SK-N-SH treated with all-trans-retinoic acid at 6 μM for 48 hours (cell line): ENCODE measurements at regions not wholly inside any gene's neighbourhood (a gene's known extent, or its start where the extent isn't known, plus 50 kb on each side); places are given as distances from the start of the nearest gene placed in this dataset.
"Not testable (repeated sequence)": the region's sequence is repeated elsewhere in the genome, so short reads cannot be mapped to it uniquely, and the experiment has no call there.

Experiments used
- ATAC-seq: fragments of 200-7000 bp; cut with Tn5 transposase; 3 replicates; pipeline ENCODE4 v1.9.1; 2020; ENCODE audit warnings: mild to moderate bottlenecking, moderate library complexity
- ARNTL ChIP-seq: fragments of 450-650 bp; formaldehyde crosslinking; IDR thresholded peaks from 2 replicates; pipeline ENCODE4 v1.5.0; 2020; ENCODE audit warnings: low read depth, mild to moderate bottlenecking, moderate library complexity, borderline replicate concordance
- BACH2 ChIP-seq: fragments of 250-450 bp; sonication (Bioruptor Pico); IDR thresholded peaks from 2 replicates; pipeline ENCODE4 v1.9.0; 2021; ENCODE audit warnings: mild to moderate bottlenecking, borderline replicate concordance
- CREB5 ChIP-seq: fragments of 250-450 bp; sonication (Bioruptor Pico); IDR thresholded peaks from 2 replicates; pipeline ENCODE4 v1.5.1; 2020; ENCODE audit warnings: low read depth, mild to moderate bottlenecking, moderate library complexity
- CSDC2 ChIP-seq: fragments of 250-450 bp; sonication (Bioruptor Pico); IDR thresholded peaks from 2 replicates; pipeline ENCODE4 v1.5.0; 2020; ENCODE audit warnings: mild to moderate bottlenecking, moderate library complexity
- ESRRG ChIP-seq: fragments of 250-450 bp; sonication (Bioruptor Pico); IDR thresholded peaks from 2 replicates; pipeline ENCODE4 v1.6.1; 2021; ENCODE audit warnings: mild to moderate bottlenecking
- GLIS3 ChIP-seq: fragments of 250-450 bp; sonication (Bioruptor Pico); IDR thresholded peaks from 2 replicates; pipeline ENCODE4 v1.5.0; 2020; ENCODE audit warnings: mild to moderate bottlenecking, moderate library complexity
- PATZ1 ChIP-seq: fragments of 250-450 bp; sonication (Bioruptor Pico); IDR thresholded peaks from 2 replicates; pipeline ENCODE4 v1.8.0; 2020; ENCODE audit warnings: mild to moderate bottlenecking, moderate library complexity, borderline replicate concordance
- PPARA ChIP-seq: fragments of 250-450 bp; sonication (Bioruptor Pico); IDR thresholded peaks from 2 replicates; pipeline ENCODE4 v1.5.0; 2020; ENCODE audit warnings: mild to moderate bottlenecking, borderline replicate concordance
- RARB ChIP-seq: fragments of 250-450 bp; sonication (Bioruptor Pico); IDR thresholded peaks from 2 replicates; pipeline ENCODE4 v1.8.0; 2021; ENCODE audit warnings: mild to moderate bottlenecking, moderate library complexity
- TCF4 ChIP-seq: fragments of 250-450 bp; sonication (Bioruptor Pico); IDR thresholded peaks from 2 replicates; pipeline ENCODE4 v1.8.0; 2021; ENCODE audit warnings: mild to moderate bottlenecking, moderate library complexity, borderline replicate concordance
- TOX ChIP-seq: fragments of 250-450 bp; sonication (Bioruptor Pico); IDR thresholded peaks from 2 replicates; pipeline ENCODE4 v1.8.0; 2021; ENCODE audit warnings: mild to moderate bottlenecking, moderate library complexity, borderline replicate concordance
- ZC3H10 ChIP-seq: fragments of 250-450 bp; sonication (Bioruptor Pico); IDR thresholded peaks from 2 replicates; pipeline ENCODE4 v1.5.1; 2021; ENCODE audit warnings: mild to moderate bottlenecking, moderate library complexity
- ZFP3 ChIP-seq: fragments of 250-450 bp; sonication (Bioruptor Pico); IDR thresholded peaks from 2 replicates; pipeline ENCODE4 v1.5.0; 2020; ENCODE audit warnings: mild to moderate bottlenecking, moderate library complexity
- ZFP30 ChIP-seq: fragments of 450-650 bp; formaldehyde crosslinking; IDR thresholded peaks from 2 replicates; pipeline ENCODE4 v1.5.0; 2022; ENCODE audit warnings: mild to moderate bottlenecking, moderate library complexity
- ZNF565 ChIP-seq: fragments of 450-650 bp; formaldehyde crosslinking; conservative IDR thresholded peaks from 2 replicates; pipeline ENCODE4 v1.5.0; 2020; ENCODE audit warnings: low read depth, mild to moderate bottlenecking, moderate library complexity
- ZNF70 ChIP-seq: fragments of 450-650 bp; formaldehyde crosslinking; IDR thresholded peaks from 2 replicates; pipeline ENCODE4 v1.5.0; 2020; ENCODE audit warnings: mild to moderate bottlenecking, moderate library complexity
- ZNF8 ChIP-seq: fragments of 450-650 bp; formaldehyde crosslinking; IDR thresholded peaks from 2 replicates; pipeline ENCODE4 v1.5.0; 2020; ENCODE audit warnings: mild to moderate bottlenecking, moderate library complexity
- TF ChIP-seq, protein P1 (sequence below): fragments of 250-450 bp; sonication (Bioruptor Pico); IDR thresholded peaks from 2 replicates; pipeline ENCODE4 v1.5.0; 2020; ENCODE audit warnings: mild to moderate bottlenecking, moderate library complexity
- TF ChIP-seq, protein P2 (sequence below): fragments of 250-450 bp; sonication (Bioruptor Pico); IDR thresholded peaks from 2 replicates; pipeline ENCODE4 v1.8.0; 2021; ENCODE audit warnings: low read depth, mild to moderate bottlenecking, moderate library complexity, borderline replicate concordance
- TF ChIP-seq, protein P3 (sequence below): fragments of 250-450 bp; sonication (Bioruptor Pico); IDR thresholded peaks from 2 replicates; pipeline ENCODE4 v1.5.1; 2021; ENCODE audit warnings: mild to moderate bottlenecking, moderate library complexity

DNA sequence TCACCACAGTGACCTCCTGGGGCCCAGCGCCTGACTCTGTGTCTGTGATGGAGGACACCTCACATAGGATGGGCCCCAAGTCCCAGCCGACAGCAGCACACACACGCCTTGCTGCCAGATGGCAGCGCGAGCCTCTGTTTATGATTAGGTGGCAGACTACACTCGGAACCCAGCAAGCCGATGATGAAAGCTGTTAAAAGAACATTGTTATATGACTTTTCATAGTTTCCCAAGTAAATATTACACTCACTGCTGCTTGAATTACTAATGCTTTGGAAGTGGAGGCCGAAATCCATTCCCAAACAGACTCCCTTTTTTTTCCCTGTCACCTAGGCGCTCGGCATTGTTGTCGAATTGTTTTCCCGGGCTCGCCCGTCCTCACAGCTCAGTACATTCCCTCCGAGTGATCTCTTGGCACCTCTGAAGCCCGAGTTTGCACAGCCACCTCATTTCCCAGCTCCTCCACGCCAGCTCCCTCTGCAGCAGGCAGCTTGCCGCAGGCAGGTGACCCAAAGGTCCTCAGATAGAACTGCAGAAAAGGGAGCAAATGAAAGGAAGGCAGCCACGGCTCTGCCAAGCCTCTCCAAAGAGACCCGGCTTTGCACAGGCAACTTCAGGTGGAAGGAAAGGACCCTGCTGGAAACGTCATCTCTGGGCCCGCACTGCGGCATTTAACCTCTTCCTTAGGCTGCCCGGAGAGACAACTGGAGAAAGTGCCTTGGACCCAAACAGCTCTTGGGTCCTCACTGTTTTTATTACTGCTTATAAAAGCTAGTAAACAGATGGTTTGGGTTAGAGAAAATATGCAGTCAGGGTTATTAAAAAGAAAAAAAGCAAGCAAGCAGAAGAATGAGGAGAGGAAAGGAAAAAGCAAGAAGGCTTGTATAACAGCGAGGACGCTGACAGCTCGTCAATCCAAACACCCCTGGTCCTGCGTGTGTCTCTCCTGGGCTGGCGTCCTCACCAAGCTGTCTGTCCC is 72.2 kb upstream of the SLC25A33 start:
- ATAC-seq: no peak; the same call in 2 of the 3 replicates
- TF ChIP-seq RARB (CRISPR knock-in tag) (no peak), ZNF8 (CRISPR knock-in tag) (no peak), TOX (CRISPR knock-in tag) (no peak), ZNF70 (CRISPR knock-in tag) (no peak), ZNF565 (CRISPR knock-in tag) (no peak), ZFP30 (CRISPR knock-in tag) (no peak), CREB5 (CRISPR knock-in tag) (no peak), BACH2 (CRISPR knock-in tag) (no peak), PPARA (CRISPR knock-in tag) (no peak), ARNTL (no peak), PATZ1 (CRISPR knock-in tag) (no peak), CSDC2 (CRISPR knock-in tag) (no peak), TCF4 (no peak), ZFP3 (CRISPR knock-in tag) (no peak), GLIS3 (no peak)
- TF ChIP-seq, protein P1, sequence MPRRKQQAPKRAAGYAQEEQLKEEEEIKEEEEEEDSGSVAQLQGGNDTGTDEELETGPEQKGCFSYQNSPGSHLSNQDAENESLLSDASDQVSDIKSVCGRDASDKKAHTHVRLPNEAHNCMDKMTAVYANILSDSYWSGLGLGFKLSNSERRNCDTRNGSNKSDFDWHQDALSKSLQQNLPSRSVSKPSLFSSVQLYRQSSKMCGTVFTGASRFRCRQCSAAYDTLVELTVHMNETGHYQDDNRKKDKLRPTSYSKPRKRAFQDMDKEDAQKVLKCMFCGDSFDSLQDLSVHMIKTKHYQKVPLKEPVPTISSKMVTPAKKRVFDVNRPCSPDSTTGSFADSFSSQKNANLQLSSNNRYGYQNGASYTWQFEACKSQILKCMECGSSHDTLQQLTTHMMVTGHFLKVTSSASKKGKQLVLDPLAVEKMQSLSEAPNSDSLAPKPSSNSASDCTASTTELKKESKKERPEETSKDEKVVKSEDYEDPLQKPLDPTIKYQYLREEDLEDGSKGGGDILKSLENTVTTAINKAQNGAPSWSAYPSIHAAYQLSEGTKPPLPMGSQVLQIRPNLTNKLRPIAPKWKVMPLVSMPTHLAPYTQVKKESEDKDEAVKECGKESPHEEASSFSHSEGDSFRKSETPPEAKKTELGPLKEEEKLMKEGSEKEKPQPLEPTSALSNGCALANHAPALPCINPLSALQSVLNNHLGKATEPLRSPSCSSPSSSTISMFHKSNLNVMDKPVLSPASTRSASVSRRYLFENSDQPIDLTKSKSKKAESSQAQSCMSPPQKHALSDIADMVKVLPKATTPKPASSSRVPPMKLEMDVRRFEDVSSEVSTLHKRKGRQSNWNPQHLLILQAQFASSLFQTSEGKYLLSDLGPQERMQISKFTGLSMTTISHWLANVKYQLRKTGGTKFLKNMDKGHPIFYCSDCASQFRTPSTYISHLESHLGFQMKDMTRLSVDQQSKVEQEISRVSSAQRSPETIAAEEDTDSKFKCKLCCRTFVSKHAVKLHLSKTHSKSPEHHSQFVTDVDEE (CRISPR knock-in tag): no peak
- TF ChIP-seq, protein P2, sequence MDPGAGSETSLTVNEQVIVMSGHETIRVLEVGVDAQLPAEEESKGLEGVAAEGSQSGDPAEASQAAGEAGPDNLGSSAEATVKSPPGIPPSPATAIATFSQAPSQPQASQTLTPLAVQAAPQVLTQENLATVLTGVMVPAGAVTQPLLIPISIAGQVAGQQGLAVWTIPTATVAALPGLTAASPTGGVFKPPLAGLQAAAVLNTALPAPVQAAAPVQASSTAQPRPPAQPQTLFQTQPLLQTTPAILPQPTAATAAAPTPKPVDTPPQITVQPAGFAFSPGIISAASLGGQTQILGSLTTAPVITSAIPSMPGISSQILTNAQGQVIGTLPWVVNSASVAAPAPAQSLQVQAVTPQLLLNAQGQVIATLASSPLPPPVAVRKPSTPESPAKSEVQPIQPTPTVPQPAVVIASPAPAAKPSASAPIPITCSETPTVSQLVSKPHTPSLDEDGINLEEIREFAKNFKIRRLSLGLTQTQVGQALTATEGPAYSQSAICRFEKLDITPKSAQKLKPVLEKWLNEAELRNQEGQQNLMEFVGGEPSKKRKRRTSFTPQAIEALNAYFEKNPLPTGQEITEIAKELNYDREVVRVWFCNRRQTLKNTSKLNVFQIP (CRISPR knock-in tag): no peak

GRCh38 chr1:9469882-9470281 is 69.4 kb upstream of the SLC25A33 start:
- not testable (repeated sequence) for ATAC-seq

- TF ChIP-seq, protein P3, sequence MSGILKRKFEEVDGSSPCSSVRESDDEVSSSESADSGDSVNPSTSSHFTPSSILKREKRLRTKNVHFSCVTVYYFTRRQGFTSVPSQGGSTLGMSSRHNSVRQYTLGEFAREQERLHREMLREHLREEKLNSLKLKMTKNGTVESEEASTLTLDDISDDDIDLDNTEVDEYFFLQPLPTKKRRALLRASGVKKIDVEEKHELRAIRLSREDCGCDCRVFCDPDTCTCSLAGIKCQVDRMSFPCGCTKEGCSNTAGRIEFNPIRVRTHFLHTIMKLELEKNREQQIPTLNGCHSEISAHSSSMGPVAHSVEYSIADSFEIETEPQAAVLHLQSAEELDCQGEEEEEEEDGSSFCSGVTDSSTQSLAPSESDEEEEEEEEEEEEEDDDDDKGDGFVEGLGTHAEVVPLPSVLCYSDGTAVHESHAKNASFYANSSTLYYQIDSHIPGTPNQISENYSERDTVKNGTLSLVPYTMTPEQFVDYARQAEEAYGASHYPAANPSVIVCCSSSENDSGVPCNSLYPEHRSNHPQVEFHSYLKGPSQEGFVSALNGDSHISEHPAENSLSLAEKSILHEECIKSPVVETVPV (CRISPR knock-in tag): no peak
- TF ChIP-seq ARNTL: no peak
- TF ChIP-seq ESRRG (CRISPR knock-in tag): no peak
- no peak for TF ChIP-seq ZC3H10 (CRISPR knock-in tag)
- no peak for TF ChIP-seq CSDC2 (CRISPR knock-in tag)
- ATAC-seq: no peak
Measured at GRCh38 chr1:9471679-9472078, 67.6 kb upstream of the SLC25A33 start.
